Upper lobe of left lung (tissue), 6 donors: ENCODE measurements at regions not wholly inside any gene's neighbourhood (a gene's known extent, or its start where the extent isn't known, plus 50 kb on each side); places are given as distances from the start of the nearest gene placed in this dataset.

Experiments
- ATAC-seq, 2 donors: fragments of 200-7000 bp; cut with Tn5 transposase; one replicate each; pipeline ENCODE4 v1.9.1; 2022; ENCODE audit warnings: mild to moderate bottlenecking in 2 of 2, moderate library complexity in 2 of 2; ENCODE audit not compliant: low FRiP score in 2 of 2
- DNase-seq, 2 donors: peaks; one replicate each; pipeline ENCODE4 v3.0.0-alpha.2; 2019 to 2020
- H3K27ac ChIP-seq, 4 donors: fragments of 200-600 bp; sonication (generic); one replicate each; pipeline ENCODE4 v1.5.1; 2016 to 2019
- H3K27me3 ChIP-seq, 4 donors: fragments of 200-600 bp; sonication (generic); one replicate each; pipeline ENCODE4 v1.5.1; 2017 to 2019
- H3K36me3 ChIP-seq, 4 donors: fragments of 200-600 bp; sonication (generic); one replicate each; pipeline ENCODE4 v1.5.1; 2016 to 2019
- H3K4me1 ChIP-seq, 4 donors: fragments of 200-600 bp; sonication (generic); one replicate each; pipeline ENCODE4 v1.5.1; 2018 to 2019
- H3K4me3 ChIP-seq, 4 donors: fragments of 200-600 bp; sonication (generic); one replicate each; pipeline ENCODE4 v1.5.1; 2017 to 2019; ENCODE audit warnings: mild to moderate bottlenecking in 2 of 4, moderate library complexity in 1 of 4
- H3K9me3 ChIP-seq, 4 donors: fragments of 200-600 bp; sonication (generic); one replicate each; pipeline ENCODE4 v1.5.1; 2018 to 2019
- EP300 ChIP-seq, 4 donors: sonication (generic); formaldehyde crosslinking; IDR thresholded peaks; one replicate each; pipeline ENCODE4 v1.5.1; 2017; ENCODE audit warnings: antibody characterized with exemption in 4 of 4, control low read depth in 2 of 4
- POLR2A ChIP-seq, 4 donors: fragments of 450-650 bp; IDR thresholded peaks; one replicate each; pipeline ENCODE4 v1.5.1; 2016 to 2017; ENCODE audit warnings: antibody characterized with exemption in 4 of 4, mild to moderate bottlenecking in 2 of 4
- POLR2AphosphoS5 ChIP-seq, 2 donors: sonication (generic); formaldehyde crosslinking; IDR thresholded peaks; one replicate each; pipeline ENCODE4 v1.5.1; 2017; ENCODE audit warnings: antibody characterized with exemption in 2 of 2
- WGBS, 2 donors: methylation state at CpG; one replicate each; pipeline ENCODE4 v1.1.5; 2017 to 2018; 5-methylcytosine and 5-hydroxymethylcytosine counted together
- TF ChIP-seq, protein P1 (sequence below), 6 experiments: fragments of 450-650 bp in 4 of 6; fragments of 200-600 bp in 2 of 6; sonication (generic) in 2 of 6; IDR thresholded peaks; one replicate each; pipeline ENCODE4 v1.5.1; 2016 to 2019; ENCODE audit warnings: antibody characterized with exemption in 6 of 6
- donor health status: DM: no; HTN: no; CAD: no; lungs with moderate emphysema.
- donor health status: DM: no; HTN: yes; CAD: no; lungs with severe emphysema.

DNA sequence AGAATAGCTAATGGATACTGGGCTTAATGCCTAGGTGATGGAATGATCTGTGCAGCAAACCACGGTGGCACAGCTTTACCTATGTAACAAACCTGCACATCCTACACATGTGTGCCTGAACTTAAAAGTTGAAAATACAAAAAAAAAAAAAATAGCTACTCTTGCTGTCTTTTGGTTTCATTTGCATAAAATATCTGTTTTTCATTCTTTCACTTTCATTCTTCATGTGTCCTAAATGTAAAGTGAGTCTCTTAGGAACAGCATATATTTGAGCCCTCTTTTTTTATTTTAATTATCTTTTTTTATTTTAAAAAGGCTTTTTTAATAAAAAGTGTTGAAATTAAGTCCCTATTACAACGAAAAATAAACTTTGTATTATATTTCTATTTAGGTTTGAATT is 836.1 kb upstream of the KCND2 start:
- no peak for ATAC-seq
- H3K36me3 ChIP-seq: no peaks in the 10 kb centered on the region
- TF ChIP-seq, protein P1, sequence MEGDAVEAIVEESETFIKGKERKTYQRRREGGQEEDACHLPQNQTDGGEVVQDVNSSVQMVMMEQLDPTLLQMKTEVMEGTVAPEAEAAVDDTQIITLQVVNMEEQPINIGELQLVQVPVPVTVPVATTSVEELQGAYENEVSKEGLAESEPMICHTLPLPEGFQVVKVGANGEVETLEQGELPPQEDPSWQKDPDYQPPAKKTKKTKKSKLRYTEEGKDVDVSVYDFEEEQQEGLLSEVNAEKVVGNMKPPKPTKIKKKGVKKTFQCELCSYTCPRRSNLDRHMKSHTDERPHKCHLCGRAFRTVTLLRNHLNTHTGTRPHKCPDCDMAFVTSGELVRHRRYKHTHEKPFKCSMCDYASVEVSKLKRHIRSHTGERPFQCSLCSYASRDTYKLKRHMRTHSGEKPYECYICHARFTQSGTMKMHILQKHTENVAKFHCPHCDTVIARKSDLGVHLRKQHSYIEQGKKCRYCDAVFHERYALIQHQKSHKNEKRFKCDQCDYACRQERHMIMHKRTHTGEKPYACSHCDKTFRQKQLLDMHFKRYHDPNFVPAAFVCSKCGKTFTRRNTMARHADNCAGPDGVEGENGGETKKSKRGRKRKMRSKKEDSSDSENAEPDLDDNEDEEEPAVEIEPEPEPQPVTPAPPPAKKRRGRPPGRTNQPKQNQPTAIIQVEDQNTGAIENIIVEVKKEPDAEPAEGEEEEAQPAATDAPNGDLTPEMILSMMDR (IDR thresholded peaks at IDR 0.05): no peak
- TF ChIP-seq POLR2AphosphoS5 (IDR thresholded peaks at IDR 0.05) (no peak), POLR2A (IDR thresholded peaks at IDR 0.05) (no peak), EP300 (IDR thresholded peaks at IDR 0.05) (no peak)
- DNase-seq: no peak
- WGBS, 2 donors: 55 to 64% methylated on average over 2 of the region's 2 CpGs
- no peaks in the 10 kb centered on the region for H3K4me1 ChIP-seq
- H3K27me3 ChIP-seq: no peaks in the 10 kb centered on the region
- H3K27ac ChIP-seq: no peak overlapping the region
- H3K4me3 ChIP-seq: no peak overlapping the region
- H3K9me3 ChIP-seq: no peaks in the 10 kb centered on the region

DNA sequence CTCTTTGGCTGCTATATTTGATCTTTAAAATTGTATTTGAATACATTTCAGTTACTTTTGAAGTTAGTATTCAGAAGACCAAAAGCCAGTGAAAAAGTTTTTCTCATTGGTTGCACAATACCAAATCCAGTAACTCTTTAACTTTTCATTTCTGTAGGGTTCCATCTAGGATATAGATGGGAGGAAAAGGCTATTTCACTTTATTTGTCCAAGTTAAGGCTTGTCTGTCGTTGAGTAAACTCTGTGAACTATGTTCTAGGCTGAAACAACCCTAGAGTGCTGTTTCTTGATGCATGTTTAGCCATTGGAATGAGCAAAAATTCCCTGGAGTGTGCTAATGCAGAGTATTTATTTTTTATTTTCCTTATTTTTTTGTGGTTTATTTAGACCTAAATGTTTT is 834.7 kb upstream of the KCND2 start:
- H3K9me3 ChIP-seq: no peaks in the 10 kb centered on the region
- no peaks in the 10 kb centered on the region for H3K36me3 ChIP-seq
- no peaks in the 10 kb centered on the region for H3K27me3 ChIP-seq
- ATAC-seq (no peak), DNase-seq (no peak)
- no peak overlapping the region for H3K4me3 ChIP-seq
- no peaks in the 10 kb centered on the region for H3K4me1 ChIP-seq
- 7 to 19% methylated on average over 1 of the region's 1 CpG for WGBS, 2 donors
- H3K27ac ChIP-seq: no peak overlapping the region
- TF ChIP-seq EP300 (IDR thresholded peaks at IDR 0.05) (no peak), POLR2AphosphoS5 (IDR thresholded peaks at IDR 0.05) (no peak), POLR2A (IDR thresholded peaks at IDR 0.05) (no peak)
- TF ChIP-seq, protein P1 (IDR thresholded peaks at IDR 0.05): no peak

DNA sequence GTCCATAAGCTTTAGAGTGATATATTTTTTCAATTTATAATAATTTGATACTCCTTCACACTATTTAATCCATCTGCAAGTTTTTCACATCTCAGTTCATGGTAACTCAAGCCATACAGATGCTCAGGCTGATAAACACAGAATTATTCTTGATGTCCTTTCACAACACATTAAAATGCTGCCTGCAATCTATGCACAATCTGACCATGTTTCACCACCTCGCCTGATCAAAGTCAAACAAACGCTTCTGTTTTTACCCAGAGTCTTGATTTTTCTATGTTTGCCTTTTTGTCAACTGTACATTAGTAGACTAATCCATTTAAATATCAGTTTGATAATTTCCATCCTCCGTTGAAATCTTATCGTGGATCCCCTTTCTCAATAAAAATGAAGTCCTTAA is 833.8 kb upstream of the KCND2 start:
- WGBS, 2 donors: 68 to 77% methylated on average over 4 of the region's 4 CpGs
- no peak for DNase-seq
- TF ChIP-seq POLR2A (IDR thresholded peaks at IDR 0.05) (no peak), EP300 (IDR thresholded peaks at IDR 0.05) (no peak), POLR2AphosphoS5 (IDR thresholded peaks at IDR 0.05) (no peak)
- TF ChIP-seq, protein P1 (IDR thresholded peaks at IDR 0.05): no peak

DNA sequence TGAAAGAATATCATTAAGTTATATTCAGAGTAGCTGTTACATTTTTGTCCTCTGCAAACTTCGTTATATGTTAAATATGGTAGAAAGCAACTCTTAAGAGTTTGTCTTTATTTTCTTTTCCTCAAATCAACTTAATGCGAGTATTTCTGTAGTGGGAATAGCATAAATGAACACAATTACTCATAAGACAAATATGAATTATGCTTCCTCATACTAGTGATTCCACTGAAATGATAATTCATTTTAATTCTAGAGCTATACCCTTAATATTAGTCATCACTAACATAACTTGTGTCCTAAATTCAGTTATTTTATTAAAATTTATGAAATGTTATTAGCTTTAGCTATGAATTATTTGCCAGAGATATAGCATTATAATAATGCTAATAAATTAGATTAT is 820.6 kb upstream of the KCND2 start:
- Histone ChIP-seq H3K27me3 (no peaks in the 10 kb centered on the region), H3K9me3 (no peaks in the 10 kb centered on the region), H3K36me3 (no peaks in the 10 kb centered on the region), H3K4me1 (no peaks in the 10 kb centered on the region), H3K27ac (no peak overlapping the region), H3K4me3 (no peak overlapping the region)
- WGBS, 2 donors: 78 to 81% methylated on average over 2 of the region's 2 CpGs
- no peak for TF ChIP-seq POLR2AphosphoS5 (IDR thresholded peaks at IDR 0.05)
- TF ChIP-seq, protein P1 (IDR thresholded peaks at IDR 0.05): no peak
- DNase-seq (no peak), ATAC-seq (no peak)

More for the DNA sequence above, 833.8 kb upstream of the KCND2 start:
- Histone ChIP-seq H3K27ac (no peak overlapping the region), H3K4me1 (no peaks in the 10 kb centered on the region), H3K4me3 (no peak overlapping the region), H3K27me3 (no peaks in the 10 kb centered on the region), H3K9me3 (no peaks in the 10 kb centered on the region), H3K36me3 (no peaks in the 10 kb centered on the region)
- ATAC-seq: no peak

DNA sequence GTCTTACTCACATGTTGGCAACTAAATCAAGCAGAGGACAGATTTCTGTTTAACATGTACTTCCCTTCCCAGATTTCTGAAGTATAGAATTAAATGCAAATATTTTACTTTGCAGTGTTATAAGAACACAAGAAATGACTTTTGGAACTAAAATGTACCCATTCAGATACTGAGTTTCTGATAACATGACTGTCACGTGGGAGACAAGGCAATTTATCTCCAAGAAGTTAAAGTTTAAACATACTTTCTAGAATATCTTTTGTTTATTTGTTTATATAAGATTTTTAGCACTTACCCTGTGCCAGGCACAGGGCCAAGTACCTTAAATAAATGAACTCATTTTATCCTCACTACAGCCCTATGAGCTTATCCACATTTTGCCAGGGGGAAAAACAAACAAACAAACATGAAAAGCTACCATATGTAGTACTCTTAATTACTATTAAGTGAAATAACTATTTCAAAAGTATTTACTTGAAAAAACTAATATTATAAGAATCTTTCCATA is 807.1 kb upstream of the KCND2 start:
- DNase-seq (no peak), ATAC-seq (no peak)
- TF ChIP-seq POLR2A (IDR thresholded peaks at IDR 0.05) (no peak), EP300 (IDR thresholded peaks at IDR 0.05) (no peak), POLR2AphosphoS5 (IDR thresholded peaks at IDR 0.05) (no peak)
- TF ChIP-seq, protein P1 (IDR thresholded peaks at IDR 0.05): no peak
- no peak overlapping the region for H3K4me3 ChIP-seq
- H3K27ac ChIP-seq: no peak overlapping the region
- no peaks in the 10 kb centered on the region for H3K9me3 ChIP-seq
- H3K36me3 ChIP-seq: no peaks in the 10 kb centered on the region
- H3K27me3 ChIP-seq: no peaks in the 10 kb centered on the region
- no peaks in the 10 kb centered on the region for H3K4me1 ChIP-seq
- WGBS, 2 donors: 17 to 20% methylated on average over 1 of the region's 1 CpG
